Mucosa of descending colon (tissue), 3 donors: ENCODE measurements at regions not wholly inside any gene's neighbourhood (a gene's known extent, or its start where the extent isn't known, plus 50 kb on each side); places are given as distances from the start of the nearest gene placed in this dataset.
"Not testable (repeated sequence)": the region's sequence is repeated elsewhere in the genome, so short reads cannot be mapped to it uniquely, and the experiment has no call there.

ENCODE experiments used
- ATAC-seq: fragments of 200-7000 bp; cut with Tn5 transposase; one replicate; pipeline ENCODE4 v1.9.1; 2020; ENCODE audit warnings: mild to moderate bottlenecking, moderate library complexity
- DNase-seq, 3 donors: peaks; one replicate each; pipeline ENCODE4 v3.0.0-alpha.2; 2020
- H3K36me3 ChIP-seq: fragments of 200-600 bp; one replicate; pipeline ENCODE4 v1.8.0; 2021; ENCODE audit warnings: low read depth, mild to moderate bottlenecking
- H3K4me1 ChIP-seq: fragments of 200-600 bp; one replicate; pipeline ENCODE4 v1.8.0; 2021; ENCODE audit warnings: low read depth, mild to moderate bottlenecking
- H3K4me3 ChIP-seq: fragments of 200-600 bp; one replicate; pipeline ENCODE4 v1.8.0; 2021; ENCODE audit warnings: mild to moderate bottlenecking
- H3K9me3 ChIP-seq: fragments of 200-600 bp; one replicate; pipeline ENCODE4 v1.8.0; 2021; ENCODE audit warnings: mild to moderate bottlenecking
- CTCF ChIP-seq: fragments of 200-600 bp; IDR thresholded peaks from one replicate; pipeline ENCODE4 v1.8.0; 2022; ENCODE audit warnings: antibody characterized with exemption, mild to moderate bottlenecking
- intact Hi-C, 2 donors: fragments of 100-400 bp; cut with DNase I in 1 of 2; cut with micrococcal nuclease in 1 of 2; formaldehyde crosslinking; loops; one replicate each; pipeline versions ENCODE4 v1.11.0 to v1.11.1; 2022; cut with DNase I, micrococcal nuclease
- donor health status: DM: no; HTN: no; CAD: no; lungs with moderate emphysema.
- donor health status: DM: no; HTN: no; CAD: no.
- donor health status: DM: no; HTN: yes; CAD: no.

- no peaks in the 10 kb centered on the region for H3K36me3 ChIP-seq
- ATAC-seq (no peak), DNase-seq (no peak)
- H3K4me3 ChIP-seq: no peak overlapping the region
- intact Hi-C loops: no loop called here
- no peaks in the 10 kb centered on the region for H3K4me1 ChIP-seq
- no peak for TF ChIP-seq CTCF
- H3K9me3 ChIP-seq: no peaks in the 10 kb centered on the region
These were observed 702.9 kb downstream of the TENT5A start for GRCh38 chr6:81049425-81050042.

- Histone ChIP-seq H3K4me1 (no peaks in the 10 kb centered on the region), H3K9me3 (no peaks in the 10 kb centered on the region), H3K36me3 (no peaks in the 10 kb centered on the region), H3K4me3 (no peak overlapping the region)
- ATAC-seq: no peak
- TF ChIP-seq CTCF: no peak
- intact Hi-C loops: no loop called here
- no peak for DNase-seq
These were observed 721.1 kb downstream of the TENT5A start for GRCh38 chr6:81031416-81031815.

GRCh38 chr6:81026041-81026553 lies 726.4 kb downstream of the TENT5A start:
- intact Hi-C loops: no loop called here
- Histone ChIP-seq H3K9me3 (peaks cover 23% of the 10 kb centered on the region), H3K4me1 (no peaks in the 10 kb centered on the region), H3K4me3 (no peak overlapping the region), H3K36me3 (no peaks in the 10 kb centered on the region)
- ATAC-seq (no peak), DNase-seq (no peak)
- no peak for TF ChIP-seq CTCF

GRCh38 chr6:81023709-81024108 lies 728.8 kb downstream of the TENT5A start:
- DNase-seq (no peak), ATAC-seq (no peak)
- TF ChIP-seq CTCF: no peak
- no peaks in the 10 kb centered on the region for H3K36me3 ChIP-seq
- H3K4me3 ChIP-seq: no peak overlapping the region
- intact Hi-C loops: no loop called here
- H3K4me1 ChIP-seq: no peaks in the 10 kb centered on the region
- peaks cover 31% of the 10 kb centered on the region for H3K9me3 ChIP-seq

- peaks cover 31% of the 10 kb centered on the region for H3K9me3 ChIP-seq
- ATAC-seq (no peak), DNase-seq (no peak)
- no peak overlapping the region for H3K4me3 ChIP-seq
- no peaks in the 10 kb centered on the region for H3K36me3 ChIP-seq
- H3K4me1 ChIP-seq: no peaks in the 10 kb centered on the region
- intact Hi-C loops: no loop called here
- no peak for TF ChIP-seq CTCF
These were observed 729.4 kb downstream of the TENT5A start for GRCh38 chr6:81023007-81023582.

GRCh38 chr6:81017586-81017985 lies 734.9 kb downstream of the TENT5A start:
- ATAC-seq, intact Hi-C loops: not testable (repeated sequence)

More at GRCh38 chr6:81017586-81017985, 734.9 kb downstream of the TENT5A start:
- DNase-seq, H3K4me3 ChIP-seq, H3K36me3 ChIP-seq, H3K4me1 ChIP-seq: not testable (repeated sequence)
- H3K9me3 ChIP-seq: peaks cover 38% of the 10 kb centered on the region
